ENCODE measurements at regions not wholly inside any gene's neighbourhood (a gene's known extent, or its start where the extent isn't known, plus 50 kb on each side); places are given as distances from the start of the nearest gene placed in this dataset.
"Not testable (repeated sequence)": the region's sequence is repeated elsewhere in the genome, so short reads cannot be mapped to it uniquely, and the experiment has no call there.

DNA sequence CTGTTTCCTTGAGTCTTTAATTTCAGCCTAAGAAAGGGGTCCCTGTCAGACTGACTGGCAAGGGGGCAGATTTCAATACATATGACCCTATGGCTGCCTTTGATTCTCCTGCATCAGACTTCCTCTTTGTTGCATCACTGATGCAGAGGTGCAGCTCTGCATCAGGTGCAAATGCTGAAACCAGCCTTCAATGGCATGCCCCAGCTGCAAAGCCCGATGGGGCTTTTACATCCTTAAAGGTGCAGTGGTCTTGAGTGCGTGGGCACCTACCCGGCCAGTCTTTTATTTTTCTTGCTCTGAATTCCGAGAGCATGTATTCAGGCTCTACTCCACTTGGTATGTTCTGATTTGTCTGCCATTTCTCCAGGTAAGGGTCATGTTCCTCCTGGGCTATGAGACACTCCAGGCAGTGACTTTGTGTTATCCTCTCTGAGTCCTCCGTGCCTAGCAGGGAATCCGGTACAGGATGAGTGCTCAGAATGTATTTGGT, 169.5 kb downstream of the MYCN start:
- no peak for DNase-seq (ENCODE audit: low read depth in 2 of 2)

DNA sequence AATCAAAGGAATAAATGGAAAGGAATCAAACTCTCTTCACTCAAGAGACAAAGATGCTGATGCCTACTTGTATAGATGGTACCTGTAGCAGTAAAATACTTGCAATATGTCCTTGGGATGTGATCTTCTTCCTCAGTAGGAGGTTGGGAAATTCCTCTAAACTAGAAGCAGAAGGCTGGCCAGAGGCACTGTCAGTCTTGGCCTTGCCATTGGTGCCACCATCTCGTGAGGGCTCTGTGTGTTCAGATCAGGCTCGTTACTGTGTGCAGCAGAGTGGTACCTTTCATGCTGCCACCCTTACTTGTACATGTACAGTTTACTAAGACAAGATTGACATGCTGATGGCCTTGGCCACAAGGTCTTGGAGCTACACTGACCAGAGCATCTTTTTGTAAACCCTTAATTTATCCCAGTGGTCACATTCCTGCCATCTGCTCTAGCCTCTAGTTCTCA, 169.0 kb downstream of the MYCN start:
- DNase-seq (ENCODE audit: low read depth in 2 of 2), result no peak

DNA sequence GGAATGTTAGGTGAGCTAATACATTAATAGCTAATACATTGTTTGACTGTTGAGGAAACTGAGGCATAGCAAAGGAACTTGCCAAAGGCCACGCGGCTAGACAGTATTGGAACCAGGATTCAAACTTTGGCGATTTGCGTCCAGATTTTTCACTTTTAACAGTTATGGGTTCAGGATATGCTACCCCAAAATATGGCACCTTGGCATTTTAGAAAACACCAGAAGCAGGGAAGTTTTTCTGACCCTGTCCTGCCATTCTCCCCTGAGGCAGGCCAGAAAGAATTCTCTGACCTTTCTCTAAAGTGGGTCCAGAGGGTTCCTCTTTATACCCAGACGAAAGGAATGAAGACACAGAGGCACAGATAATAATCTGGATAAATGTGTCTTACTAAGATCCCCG, 166.9 kb downstream of the MYCN start:
- DNase-seq (ENCODE audit: low read depth in 2 of 2), result no peak

DNA sequence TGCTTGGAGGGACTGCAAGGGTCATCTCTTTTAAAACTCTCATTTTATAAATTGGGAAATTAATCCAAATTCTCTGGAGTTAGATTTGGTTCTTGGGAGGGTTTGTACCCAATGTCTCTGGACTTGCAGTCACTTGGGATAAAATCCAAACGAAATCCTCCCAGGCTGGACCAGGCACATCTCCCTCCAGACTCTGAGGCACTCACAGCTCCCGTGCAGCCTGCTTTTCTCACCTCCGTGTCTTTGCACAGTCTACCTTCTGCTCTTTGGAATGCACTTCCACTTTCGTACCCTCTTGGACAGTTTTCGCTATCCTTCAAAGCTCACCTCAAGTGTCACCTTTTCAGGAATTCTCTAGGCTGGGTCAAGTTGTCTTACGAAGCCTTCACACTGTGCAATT, 166.3 kb downstream of the MYCN start:
- no peak for DNase-seq (ENCODE audit: low read depth in 2 of 2)

DNA sequence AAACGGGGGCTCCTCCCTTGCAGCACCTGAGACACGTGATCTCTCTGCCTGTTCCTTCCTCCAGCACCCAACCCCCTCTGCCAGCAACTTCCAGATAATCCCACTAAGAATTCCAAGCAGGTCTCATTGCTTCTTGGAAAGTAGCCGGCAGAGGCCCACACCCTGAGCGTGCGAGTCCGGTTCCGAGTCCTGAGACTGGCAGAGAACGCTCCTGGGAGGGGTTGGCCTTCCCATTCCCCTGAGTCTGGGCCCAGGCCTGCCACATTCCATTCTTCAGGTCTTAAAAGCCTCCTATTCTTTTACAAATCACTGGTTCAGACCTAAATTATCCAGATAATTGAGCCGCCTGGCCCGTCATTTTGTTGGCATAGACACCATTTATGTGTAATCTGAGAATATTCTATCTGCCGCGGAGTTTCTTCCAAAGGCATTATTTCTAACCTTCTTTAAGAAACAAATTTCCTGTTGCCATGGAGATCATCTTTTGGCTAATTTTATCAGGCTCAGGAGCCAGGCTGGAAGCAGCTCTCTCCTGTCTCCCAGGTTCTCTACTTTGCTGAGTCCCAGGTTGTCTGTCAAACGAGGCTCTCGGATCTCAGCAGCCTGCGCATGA, 165.4 kb downstream of the MYCN start:
- DNase-seq (ENCODE audit: low read depth in 2 of 2), result no peak

DNA sequence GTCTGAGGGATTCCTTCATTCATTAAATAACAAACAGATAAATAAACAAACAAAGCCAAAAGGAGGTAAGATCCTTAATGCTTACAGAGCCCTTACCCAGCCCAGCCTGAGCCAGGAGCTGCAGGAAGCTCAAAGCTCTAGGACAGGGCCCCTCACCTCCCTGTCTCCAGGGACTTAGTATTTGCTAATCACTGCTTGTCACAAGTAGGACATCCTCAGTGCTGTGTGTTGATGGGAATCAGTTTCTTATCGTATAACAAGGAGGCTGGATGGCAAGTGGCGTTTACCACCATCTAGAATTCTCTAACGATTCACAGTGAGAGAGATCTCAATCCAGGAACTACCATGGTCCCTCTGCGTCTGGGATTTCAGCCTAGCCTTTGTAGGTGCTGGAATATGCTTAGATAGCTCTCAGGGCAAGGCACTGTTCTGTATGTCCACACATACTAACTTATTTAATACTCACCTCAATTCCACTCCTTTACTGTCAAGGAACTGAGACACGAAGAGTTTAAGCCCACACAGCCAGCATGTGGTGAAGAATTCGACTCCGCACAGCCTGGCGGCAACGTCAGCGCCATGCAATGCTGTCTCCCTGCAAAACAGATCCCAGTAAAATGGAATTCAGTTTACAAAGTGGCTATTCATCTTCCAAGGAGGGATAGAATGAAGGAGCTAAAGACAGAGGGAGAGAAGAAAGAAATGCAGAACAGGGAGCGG, 164.8 kb downstream of the MYCN start:
- DNase-seq (ENCODE audit: low read depth in 2 of 2), result no peak

DNA sequence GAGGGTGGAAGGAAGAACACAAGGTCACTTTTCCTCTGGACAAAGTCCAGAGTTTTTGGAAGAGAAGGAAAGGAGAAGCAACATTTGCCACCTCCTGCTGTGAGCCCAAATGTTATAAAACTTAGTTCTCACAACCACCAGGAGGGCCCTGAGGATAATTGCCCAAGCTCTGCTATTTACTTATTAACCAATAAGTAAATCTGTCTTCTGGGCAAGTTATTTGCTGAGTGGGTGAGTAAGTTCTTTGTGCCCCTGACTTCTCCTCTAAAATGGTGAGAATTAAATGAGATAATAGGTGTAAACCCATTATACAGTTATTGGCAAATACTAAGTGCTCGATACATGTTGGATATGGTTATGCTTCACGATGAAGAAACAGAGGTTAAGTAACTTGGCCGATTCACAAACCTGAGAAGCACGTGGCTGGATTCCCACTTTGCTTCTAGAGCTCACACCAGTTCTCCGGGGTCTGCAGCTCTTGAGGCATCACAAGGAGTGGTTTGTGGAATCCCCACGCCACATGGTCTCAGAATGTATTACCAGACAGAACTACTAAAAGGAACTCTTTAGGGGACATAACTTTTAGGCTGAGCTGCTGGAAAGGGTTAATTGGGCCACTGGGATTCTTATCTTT, 164.1 kb downstream of the MYCN start:
- no peak for DNase-seq (ENCODE audit: low read depth in 2 of 2)

DNA sequence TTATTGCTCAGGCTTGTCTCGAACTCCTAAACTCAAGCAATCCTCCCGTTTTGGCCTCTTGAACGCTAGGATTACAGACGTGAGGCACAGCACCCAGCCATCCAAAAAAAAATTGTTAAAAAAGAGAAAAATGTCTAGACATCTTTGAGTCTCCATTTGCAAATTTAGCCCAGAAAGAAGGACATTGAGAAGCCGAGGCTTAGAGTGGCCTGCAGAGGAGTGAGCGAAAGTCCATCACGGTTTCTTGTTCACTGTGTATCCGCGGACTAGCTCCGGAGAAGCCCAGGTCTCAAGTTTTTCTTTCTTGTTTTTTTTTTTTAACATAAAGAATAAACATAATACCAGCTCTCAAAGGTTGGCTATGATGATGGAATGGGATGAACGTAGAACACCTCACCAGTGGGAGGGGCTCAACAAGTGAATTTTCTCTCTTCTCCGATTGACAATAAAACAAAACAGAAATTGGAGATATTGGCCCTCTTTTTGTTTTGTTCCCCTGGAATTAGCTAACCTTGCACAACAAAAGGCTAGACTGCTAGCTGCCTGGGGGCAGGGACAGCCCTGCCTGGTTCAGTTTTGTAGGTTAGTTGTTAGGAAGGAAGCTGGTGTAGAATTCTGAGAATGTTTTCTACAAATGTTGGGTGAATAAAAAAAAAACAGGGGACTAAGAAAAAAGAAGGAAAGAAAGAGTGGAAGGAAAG, 163.4 kb downstream of the MYCN start:
- DNase-seq (ENCODE audit: low read depth in 2 of 2), result no peak

DNA sequence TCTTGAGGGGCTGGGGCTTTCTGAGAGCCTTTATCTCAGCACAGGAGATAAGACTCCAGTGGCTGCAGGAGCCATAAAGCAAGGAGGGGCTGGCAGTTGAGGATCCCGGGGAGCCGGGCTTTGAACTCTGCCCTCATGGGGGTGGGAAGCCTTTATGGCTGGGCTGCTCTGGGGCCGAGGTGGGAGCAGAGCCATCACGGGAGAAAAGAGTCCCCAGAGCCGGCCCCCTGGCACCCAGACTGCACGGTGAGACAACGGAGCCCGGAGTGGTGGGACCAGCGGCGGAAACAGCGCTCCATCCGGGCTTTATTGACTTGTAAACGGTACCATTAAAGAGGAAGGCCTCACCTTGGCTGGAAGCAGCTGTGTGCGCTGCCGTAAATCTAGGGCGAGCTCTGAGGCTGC, 162.6 kb downstream of the MYCN start:
- no peak for DNase-seq (ENCODE audit: low read depth in 2 of 2)

DNA sequence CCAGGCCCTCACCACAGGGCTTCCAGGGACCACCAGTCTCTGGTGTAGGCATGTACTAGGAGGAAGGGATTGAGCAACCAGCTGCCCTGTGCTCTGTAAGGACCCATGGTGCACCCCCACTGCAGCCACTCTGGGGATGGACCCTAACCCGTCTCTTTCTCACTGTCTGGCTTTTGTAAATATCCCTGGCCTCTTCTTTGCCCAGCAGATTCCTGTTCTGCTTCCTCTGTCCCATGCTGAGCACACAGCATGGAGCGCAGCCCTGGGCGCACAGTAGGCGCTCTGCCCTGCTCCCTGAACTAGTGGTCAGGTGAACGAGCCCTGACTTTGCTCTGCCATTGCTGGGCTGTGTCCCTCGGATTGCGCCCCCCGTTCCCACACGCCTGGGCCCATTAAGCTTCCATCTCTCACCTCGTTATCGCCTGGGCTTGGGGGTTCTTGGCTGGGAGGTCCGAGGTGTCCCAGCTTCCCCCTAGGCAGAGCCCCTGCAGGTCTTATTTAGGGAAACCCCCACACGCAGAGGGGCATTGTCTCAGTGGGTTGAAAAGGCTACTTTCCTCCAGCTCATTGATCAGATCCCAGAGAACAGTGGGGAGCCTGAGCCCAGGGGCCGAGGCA, 162.1 kb downstream of the MYCN start:
- no peak for DNase-seq (ENCODE audit: low read depth in 2 of 2)

DNA sequence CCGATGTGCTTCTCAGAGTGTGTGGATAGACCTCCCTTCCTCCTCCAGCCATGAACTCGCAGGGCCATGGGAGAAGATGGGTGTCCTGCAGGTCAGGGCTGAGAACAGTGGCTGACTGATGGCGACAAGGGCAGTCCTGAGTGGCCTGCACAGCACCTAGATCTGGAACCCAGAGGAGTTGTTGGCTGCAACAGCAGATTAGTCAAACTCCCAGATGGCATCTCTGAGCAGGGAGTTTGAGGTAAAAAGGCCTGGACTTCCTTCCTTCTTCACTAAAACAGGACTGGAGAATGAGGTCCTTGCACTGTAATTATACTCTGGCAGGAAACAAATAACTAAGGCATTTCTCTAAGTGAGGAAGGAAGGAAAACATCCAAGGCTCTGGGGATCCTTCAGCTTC, 160.8 kb downstream of the MYCN start:
- DNase-seq (ENCODE audit: low read depth in 2 of 2), result no peak

DNA sequence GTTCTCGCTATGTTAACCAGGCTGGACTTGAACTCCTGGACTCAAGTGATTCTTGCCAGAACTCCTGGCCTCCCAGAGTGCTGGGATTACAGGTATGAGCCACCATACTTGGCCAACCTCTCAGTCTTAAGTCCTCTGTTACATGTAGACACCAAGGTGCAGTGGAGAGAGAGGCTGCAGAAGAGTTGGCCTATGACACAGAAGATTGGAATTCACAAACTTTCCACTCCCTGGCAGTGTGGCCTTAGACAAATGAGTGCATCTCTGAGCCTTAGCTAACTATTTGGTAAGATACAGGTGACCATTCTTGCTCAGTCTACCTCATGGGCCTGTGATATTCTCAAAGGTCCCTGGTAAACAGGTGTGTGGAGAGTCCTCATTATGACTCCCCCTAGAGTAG, 159.7 kb downstream of the MYCN start:
- no peak for DNase-seq (ENCODE audit: low read depth in 2 of 2)

DNA sequence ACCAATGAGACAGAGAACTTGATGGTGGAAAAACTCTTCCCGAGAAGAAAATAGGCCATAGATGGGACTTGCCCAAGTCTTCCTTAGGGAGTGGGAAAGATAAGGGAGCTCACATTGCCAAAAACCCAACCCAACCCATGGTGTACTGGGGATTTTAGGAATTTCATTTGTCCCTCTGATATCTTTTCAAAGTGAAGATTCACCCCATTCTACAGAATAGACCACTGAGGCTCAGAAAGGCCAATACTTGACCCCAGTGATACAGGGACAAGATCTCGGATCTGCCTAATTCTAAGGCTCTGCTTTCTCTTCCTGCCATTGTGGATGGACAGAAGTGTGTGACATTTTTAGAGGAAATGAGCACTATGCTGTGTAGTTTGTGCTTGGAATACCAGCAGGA, 159.0 kb downstream of the MYCN start:
- no peak for DNase-seq (ENCODE audit: low read depth in 2 of 2)

DNA sequence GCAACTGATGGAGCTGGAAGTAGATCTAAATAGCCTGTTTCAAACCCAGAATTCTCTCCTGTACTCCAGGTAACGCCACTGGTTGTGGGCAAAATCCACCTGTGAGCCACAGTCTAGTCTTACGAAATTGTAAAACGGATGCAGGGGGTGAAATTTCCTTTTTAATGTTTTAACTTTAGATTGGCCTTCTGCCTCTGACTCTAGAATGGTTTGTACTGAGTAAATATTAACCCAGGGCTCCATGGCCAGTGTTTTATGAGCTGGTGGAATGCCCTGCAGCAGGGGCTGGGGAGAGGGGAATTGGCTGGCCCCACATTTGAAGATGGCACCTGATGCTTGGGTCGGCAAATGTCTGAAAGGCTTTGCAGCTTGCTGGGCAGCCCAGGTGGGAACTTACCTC, 156.6 kb downstream of the MYCN start:
- DNase-seq (ENCODE audit: low read depth in 2 of 2), result no peak

DNA sequence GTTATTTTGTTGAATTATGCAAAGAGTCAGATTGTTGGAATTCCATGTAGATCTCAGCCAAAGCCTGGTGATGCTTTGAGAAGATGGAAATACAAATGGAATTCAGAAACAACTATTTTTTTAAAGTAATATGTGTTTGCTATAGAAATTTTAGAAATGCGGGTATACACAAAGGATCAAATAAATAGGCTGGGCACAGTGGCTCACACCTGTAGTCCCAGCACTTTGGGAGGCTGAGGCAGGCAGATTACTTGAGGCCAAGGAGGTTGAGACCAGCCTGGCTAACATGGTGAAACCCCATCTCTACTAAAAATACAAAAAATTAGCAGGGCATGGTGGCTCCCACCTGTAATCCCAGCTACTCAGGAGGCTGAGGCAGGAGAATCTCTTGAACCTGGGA, 155.1 kb downstream of the MYCN start:
- not testable (repeated sequence) for DNase-seq (ENCODE audit: low read depth in 2 of 2)

DNA sequence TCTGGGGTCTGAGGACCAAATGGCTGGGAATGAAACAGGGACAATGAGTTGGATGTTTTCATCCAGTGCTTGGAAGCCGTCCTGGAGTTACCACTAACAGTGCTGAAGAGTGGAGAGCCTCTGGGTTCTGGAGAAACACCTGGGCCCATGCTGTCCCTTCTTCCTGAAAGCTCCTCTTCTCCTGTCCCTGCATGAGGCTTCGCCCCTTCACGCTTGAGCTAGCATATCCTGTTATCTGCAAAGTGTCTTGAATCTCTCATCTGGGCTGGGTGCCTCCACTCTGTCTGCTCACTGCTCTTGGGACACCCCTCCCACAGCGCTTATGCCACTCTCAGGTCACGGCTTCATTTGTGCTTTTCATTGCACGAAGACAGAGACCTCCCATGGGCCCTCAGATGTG, 154.5 kb downstream of the MYCN start:
- DNase-seq (ENCODE audit: low read depth in 2 of 2), result no peak

DNA sequence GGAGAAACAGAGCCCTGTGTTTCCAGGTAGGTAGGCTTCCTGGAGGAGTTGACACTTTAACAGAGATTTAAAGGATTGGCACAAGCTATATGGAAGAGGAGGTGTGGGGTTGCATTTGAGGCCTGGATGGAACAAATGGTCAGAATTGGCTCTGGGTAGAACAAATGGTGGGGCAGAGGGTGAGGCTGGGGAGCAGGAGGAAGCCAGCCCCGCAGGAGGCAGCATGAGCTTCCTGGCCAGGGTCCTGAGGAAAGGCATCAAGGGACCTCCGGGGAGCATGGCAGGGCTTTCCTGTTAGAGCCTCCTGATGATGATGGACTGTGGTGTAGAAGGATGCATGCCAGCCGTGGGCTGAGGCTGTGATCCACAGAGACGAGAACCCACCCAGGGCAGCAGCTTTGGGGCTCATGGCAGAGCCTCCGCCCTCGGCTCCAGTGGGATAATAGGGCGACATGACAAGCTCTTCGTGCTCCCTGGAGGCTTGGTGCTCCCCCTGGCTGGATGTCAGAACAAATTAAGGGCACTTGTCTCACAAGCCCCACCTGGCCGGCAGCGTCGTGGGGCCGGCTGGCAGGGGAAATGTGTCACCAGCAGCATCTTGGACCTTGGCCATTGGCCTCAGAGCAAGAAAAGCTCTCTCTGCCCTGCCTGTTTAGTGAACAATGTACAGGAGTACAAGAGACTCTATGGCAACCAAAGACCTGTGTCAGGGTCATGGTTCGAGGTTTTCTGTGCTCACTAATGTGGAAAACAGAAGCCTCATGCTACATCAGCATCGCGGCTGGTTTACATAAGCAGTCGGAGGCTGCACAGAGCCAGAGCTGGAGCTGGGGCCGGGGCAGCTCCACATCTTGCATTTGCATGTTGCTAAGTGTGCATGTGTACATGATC, 153.5 kb downstream of the MYCN start:
- no peak for DNase-seq (ENCODE audit: low read depth in 2 of 2)

DNA sequence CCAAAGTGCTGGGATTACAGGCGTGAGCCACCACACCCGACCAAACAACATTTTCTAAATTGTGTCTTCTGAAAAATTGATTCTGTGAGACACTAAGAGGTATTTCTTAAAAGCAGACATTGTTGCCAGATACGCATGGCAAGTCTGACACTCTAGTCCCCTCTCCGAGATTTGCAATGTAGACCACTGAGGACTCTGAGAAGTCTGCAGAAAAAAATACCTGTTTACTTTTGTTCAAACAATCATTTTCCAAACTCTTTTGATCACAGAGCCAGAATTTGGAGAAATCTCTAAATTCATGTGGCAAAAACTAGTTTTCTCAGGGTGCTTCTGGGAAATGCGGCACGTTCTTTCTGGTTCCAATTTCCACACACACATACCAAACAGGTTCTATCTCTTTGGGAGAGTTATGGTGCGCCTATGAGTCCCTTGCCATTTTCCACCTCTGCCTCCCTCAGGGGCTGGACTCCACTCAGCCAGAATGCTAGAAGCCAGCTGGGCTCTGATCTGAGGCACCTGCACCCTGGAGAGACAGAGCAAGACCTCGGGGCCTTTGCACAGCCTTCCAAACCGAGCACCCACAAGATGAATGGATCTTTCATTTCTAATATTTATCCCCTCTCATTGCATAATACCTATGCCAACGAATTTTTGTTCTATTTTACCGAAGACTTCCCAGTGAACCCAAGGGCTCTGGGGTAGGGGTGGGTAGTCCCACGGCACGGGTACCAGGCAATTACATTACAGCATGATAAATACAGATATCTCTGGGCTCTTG, 152.7 kb downstream of the MYCN start:
- DNase-seq (ENCODE audit: low read depth in 2 of 2), result no peak

DNA sequence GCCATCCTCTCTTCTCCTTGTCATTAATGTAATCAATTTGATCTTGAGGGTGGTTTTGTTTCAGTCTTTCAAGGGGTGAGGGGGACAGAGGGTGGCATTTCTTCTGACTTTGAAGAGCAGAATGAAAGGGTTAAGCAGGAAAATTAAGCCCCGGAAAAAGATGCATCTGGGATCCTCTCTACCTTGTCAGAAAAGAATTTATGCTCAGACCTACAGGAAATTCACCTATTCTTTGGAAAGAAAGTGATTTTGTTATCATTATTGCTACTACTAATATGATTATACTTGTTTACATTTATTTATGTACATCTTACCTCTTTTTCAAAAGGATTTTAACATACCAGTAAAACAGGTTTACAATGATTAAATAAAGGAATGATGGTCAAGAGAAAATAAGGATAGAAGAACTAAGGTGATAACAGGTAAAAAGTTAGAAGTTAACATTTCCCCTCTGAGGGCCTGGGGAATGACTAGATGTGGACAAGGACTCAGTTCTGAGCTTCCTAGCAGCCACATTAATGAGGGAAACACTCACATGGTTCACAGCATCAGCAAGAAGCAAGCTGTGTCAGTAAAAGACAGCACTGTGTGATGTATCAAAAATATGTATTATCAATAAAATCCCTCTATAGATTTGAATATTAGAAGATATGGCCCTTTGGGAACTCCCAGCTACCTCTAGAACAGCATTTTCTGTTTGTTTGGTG, 151.4 kb downstream of the MYCN start:
- DNase-seq (ENCODE audit: low read depth in 2 of 2), result no peak

All from stimulated activated CD4-positive, alpha-beta T cell treated with anti-CD3 and anti-CD28 coated beads, Interleukin-1b, Interleukin-23, amount 100 ng/mL, for 1 hour (primary cell).